ENCODE measurements at regions not wholly inside any gene's neighbourhood (a gene's known extent, or its start where the extent isn't known, plus 50 kb on each side); places are given as distances from the start of the nearest gene placed in this dataset.
"Not testable (repeated sequence)": the region's sequence is repeated elsewhere in the genome, so short reads cannot be mapped to it uniquely, and the experiment has no call there.

GRCh38 chr13:33665626-33666175 lies 152.2 kb upstream of the RFC3 start:
- no peak overlapping the region for H3K4me3 ChIP-seq (ENCODE audit: low read depth, low read length)
- H3K9me3 ChIP-seq (ENCODE audit: control insufficient read depth, low read length) = no peaks in the 10 kb centered on the region
- H3K79me2 ChIP-seq = no peaks in the 10 kb centered on the region
- H2AFZ ChIP-seq = no peak overlapping the region
- no peak overlapping the region for H3K9ac ChIP-seq
- TF ChIP-seq CTCF (IDR thresholded peaks at IDR 0.05) = no peak
- H3K27me3 ChIP-seq (ENCODE audit: control insufficient read depth, insufficient read depth, low read length) = no peaks in the 10 kb centered on the region
- no peaks in the 10 kb centered on the region for H3K36me3 ChIP-seq (ENCODE audit: control insufficient read depth, insufficient read depth, low read length)
- H3K4me2 ChIP-seq (ENCODE audit: low read length) = no peak overlapping the region
- H3K4me1 ChIP-seq = no peaks in the 10 kb centered on the region
- no peak overlapping the region for H3K27ac ChIP-seq

GRCh38 chr13:33671560-33671959 lies 146.4 kb upstream of the RFC3 start:
- no peak overlapping the region for H3K4me3 ChIP-seq (ENCODE audit: low read depth, low read length)
- H3K79me2 ChIP-seq = no peaks in the 10 kb centered on the region
- H3K9ac ChIP-seq = no peak overlapping the region
- H3K27ac ChIP-seq = no peak overlapping the region
- no peaks in the 10 kb centered on the region for H3K27me3 ChIP-seq (ENCODE audit: control insufficient read depth, insufficient read depth, low read length)
- H3K9me3 ChIP-seq (ENCODE audit: control insufficient read depth, low read length) = peaks cover 2% of the 10 kb centered on the region
- no peak for TF ChIP-seq CTCF (IDR thresholded peaks at IDR 0.05)
- H2AFZ ChIP-seq = no peak overlapping the region
- no peak overlapping the region for H3K4me2 ChIP-seq (ENCODE audit: low read length)
- no peaks in the 10 kb centered on the region for H3K36me3 ChIP-seq (ENCODE audit: control insufficient read depth, insufficient read depth, low read length)
- no peaks in the 10 kb centered on the region for H3K4me1 ChIP-seq

GRCh38 chr13:33672022-33672421 lies 145.9 kb upstream of the RFC3 start:
- not testable (repeated sequence) for H2AFZ ChIP-seq; H3K4me3 ChIP-seq (ENCODE audit: low read depth, low read length); H3K4me2 ChIP-seq (ENCODE audit: low read length); H3K9ac ChIP-seq; H3K79me2 ChIP-seq; H3K4me1 ChIP-seq; H3K27me3 ChIP-seq (ENCODE audit: control insufficient read depth, insufficient read depth, low read length); H3K9me3 ChIP-seq (ENCODE audit: control insufficient read depth, low read length); H3K27ac ChIP-seq; H3K36me3 ChIP-seq (ENCODE audit: control insufficient read depth, insufficient read depth, low read length)

GRCh38 chr13:33676045-33676989 lies 141.6 kb upstream of the RFC3 start:
- no peaks in the 10 kb centered on the region for H3K79me2 ChIP-seq
- peak overlapping the region; percentile 64 for H3K4me2 ChIP-seq (ENCODE audit: low read length)
- no peaks in the 10 kb centered on the region for H3K4me1 ChIP-seq
- peak overlapping the region; percentile 60 for H2AFZ ChIP-seq
- no peak for TF ChIP-seq CTCF (IDR thresholded peaks at IDR 0.05)
- H3K27me3 ChIP-seq (ENCODE audit: control insufficient read depth, insufficient read depth, low read length) = no peaks in the 10 kb centered on the region
- no peaks in the 10 kb centered on the region for H3K36me3 ChIP-seq (ENCODE audit: control insufficient read depth, insufficient read depth, low read length)
- no peak overlapping the region for H3K27ac ChIP-seq
- H3K9ac ChIP-seq = no peak overlapping the region
- H3K4me3 ChIP-seq (ENCODE audit: low read depth, low read length) = peak overlapping the region; percentile 46
- H3K9me3 ChIP-seq (ENCODE audit: control insufficient read depth, low read length) = peaks cover 2% of the 10 kb centered on the region

- no peaks in the 10 kb centered on the region for H3K27me3 ChIP-seq (ENCODE audit: control insufficient read depth, insufficient read depth, low read length)
- H3K36me3 ChIP-seq (ENCODE audit: control insufficient read depth, insufficient read depth, low read length) = no peaks in the 10 kb centered on the region
- TF ChIP-seq CTCF (IDR thresholded peaks at IDR 0.05) = no peak
- H3K27ac ChIP-seq = no peak overlapping the region
- H2AFZ ChIP-seq = no peak overlapping the region
- no peak overlapping the region for H3K9ac ChIP-seq
- H3K79me2 ChIP-seq = no peaks in the 10 kb centered on the region
- H3K9me3 ChIP-seq (ENCODE audit: control insufficient read depth, low read length) = peaks cover 2% of the 10 kb centered on the region
- H3K4me1 ChIP-seq = no peaks in the 10 kb centered on the region
- H3K4me2 ChIP-seq (ENCODE audit: low read length) = no peak overlapping the region
- H3K4me3 ChIP-seq (ENCODE audit: low read depth, low read length) = no peak overlapping the region
Measured at GRCh38 chr13:33677215-33677614, 140.7 kb upstream of the RFC3 start.

All from parathyroid adenoma (tissue), 2 donors.